GM15510 (cell line): ENCODE measurements at regions not wholly inside any gene's neighbourhood (a gene's known extent, or its start where the extent isn't known, plus 50 kb on each side); places are given as distances from the start of the nearest gene placed in this dataset.

Experiments
- POLR2A ChIP-seq: IDR thresholded peaks from 3 replicates; pipeline ENCODE4 v1.6.1; 2011; ENCODE audit warnings: borderline replicate concordance; ENCODE audit not compliant: insufficient read length; ENCODE audit errors: extremely low read depth

- TF ChIP-seq POLR2A: no peak
Observed at GRCh38 chr1:110774398-110774797, 98.5 kb upstream of the CD53 start.

- TF ChIP-seq POLR2A: no peak
Observed at GRCh38 chr1:110773813-110774212, 99.1 kb upstream of the KCNA3 start.

GRCh38 chr1:110771245-110772022 lies 96.7 kb upstream of the KCNA3 start:
- TF ChIP-seq POLR2A: no peak

- no peak for TF ChIP-seq POLR2A
Observed at GRCh38 chr1:110770832-110771231, 96.1 kb upstream of the KCNA3 start.

GRCh38 chr1:110768605-110769004 lies 93.9 kb upstream of the KCNA3 start:
- TF ChIP-seq POLR2A: no peak

- TF ChIP-seq POLR2A: no peak
Observed at GRCh38 chr1:110766336-110766647, 91.6 kb upstream of the KCNA3 start.

GRCh38 chr1:110765640-110766335 lies 91.0 kb upstream of the KCNA3 start:
- TF ChIP-seq POLR2A: no peak

- no peak for TF ChIP-seq POLR2A
Observed at GRCh38 chr1:110763149-110763548, 88.4 kb upstream of the KCNA3 start.

GRCh38 chr1:110760321-110760720 lies 85.6 kb upstream of the KCNA3 start:
- TF ChIP-seq POLR2A: no peak

- TF ChIP-seq POLR2A: no peak
Observed at GRCh38 chr1:110756506-110756905, 81.8 kb upstream of the KCNA3 start.

GRCh38 chr1:110752941-110753725 lies 78.4 kb upstream of the KCNA3 start:
- no peak for TF ChIP-seq POLR2A

- TF ChIP-seq POLR2A: no peak
Observed at GRCh38 chr1:110750562-110750961, 75.8 kb upstream of the KCNA3 start.

- TF ChIP-seq POLR2A: no peak
Observed at GRCh38 chr1:110749960-110750359, 75.2 kb upstream of the KCNA3 start.

GRCh38 chr1:110746644-110747259 lies 72.0 kb upstream of the KCNA3 start:
- no peak for TF ChIP-seq POLR2A

- no peak for TF ChIP-seq POLR2A
Observed at GRCh38 chr1:110743397-110743796, 68.7 kb upstream of the KCNA3 start.

GRCh38 chr1:110736900-110737605 lies 62.3 kb upstream of the KCNA3 start:
- no peak for TF ChIP-seq POLR2A
